HepG2 (cell line): ENCODE measurements at regions not wholly inside any gene's neighbourhood (a gene's known extent, or its start where the extent isn't known, plus 50 kb on each side); places are given as distances from the start of the nearest gene placed in this dataset.

Experiments
- ATAC-seq: fragments of 200-7000 bp; cut with Tn5 transposase; 3 replicates; pipeline ENCODE4 v1.9.1; 2020; ENCODE audit warnings: mild to moderate bottlenecking, moderate library complexity
- BruUV-seq: library from RNA; stranded (reverse); fragments of 400-500 nt; replicated peaks from 2 replicates; lab custom pipeline; 2021; lab: Mats Ljungman, UMichigan
- CTCF ChIA-PET: fragments of 300-600 bp; formaldehyde crosslinking; extraction: SDS; loops from one replicate; lab custom pipeline; 2021; ENCODE audit warnings: low total read pairs, inconsistent platforms, low intra/inter-chr PET ratio; lab: Yijun Ruan, JAX
- POLR2A ChIA-PET: fragments of 350-600 bp; sonication (Branson Sonifier 250); formaldehyde crosslinking; loops from one replicate; lab custom pipeline; 2020; ENCODE audit warnings: antibody characterized with exemption, inconsistent platforms; lab: Yijun Ruan, JAX
- DNase-seq: peaks from one replicate; pipeline ENCODE4 v3.0.0-alpha.2; 2015; ENCODE audit warnings: low spot score
- FAIRE-seq: peaks from 3 replicates; lab custom pipeline; 2011; peaks lifted over from hg19 to GRCh38; lab: Jason Lieb, UNC
- H2AFZ ChIP-seq: one replicate; pipeline ENCODE4 v1.6.1; 2011; ENCODE audit warnings: low read length, inconsistent platforms
- H3K27ac ChIP-seq: fragments of 300-600 bp; 3 replicates; pipeline ENCODE4 v1.8.0; 2011; ENCODE audit warnings: mixed run types, mild to moderate bottlenecking, mixed read lengths, low read length, inconsistent platforms; ENCODE audit not compliant: insufficient read depth; ENCODE audit errors: extremely low read length
- H3K27me3 ChIP-seq, 2 experiments: fragments of 200-600 bp in 1 of 2; 2 replicates in 1 of 2; 3 replicates in 1 of 2; pipeline versions ENCODE4 v1.6.0 to v1.8.0; 2011; ENCODE audit warnings: low read length in 2 of 2, mild to moderate bottlenecking in 2 of 2, moderate library complexity in 2 of 2, inconsistent platforms in 1 of 2; ENCODE audit not compliant: insufficient read depth in 2 of 2, control insufficient read depth in 1 of 2
- H3K36me3 ChIP-seq, 2 experiments: fragments of 200-600 bp in 1 of 2; replicated peaks in 1 of 2; 2 replicates in 1 of 2; 3 replicates in 1 of 2; pipeline versions ENCODE4 v1.5.1 to v1.8.0; 2011; ENCODE audit warnings: low read length in 2 of 2, inconsistent platforms in 1 of 2; ENCODE audit not compliant: insufficient read depth in 2 of 2, control insufficient read depth in 1 of 2
- H3K4me1 ChIP-seq: 2 replicates; pipeline ENCODE4 v1.5.1; 2012; ENCODE audit warnings: low read length, inconsistent platforms; ENCODE audit not compliant: insufficient read depth
- H3K4me2 ChIP-seq: 2 replicates; pipeline ENCODE4 v1.6.0; 2011; ENCODE audit warnings: low read depth, low read length, inconsistent platforms
- H3K4me3 ChIP-seq, 3 experiments: fragments of 200-600 bp in 1 of 3; sonication (generic), shearing (Covaris generic) in 1 of 3; replicated peaks in 1 of 3; 2 replicates each; pipeline ENCODE4 v1.5.1; 2011 to 2016; ENCODE audit warnings: low read length in 3 of 3, inconsistent platforms in 2 of 3, low read depth in 2 of 3, mild to moderate bottlenecking in 2 of 3, control low read depth in 1 of 3, mixed read lengths in 1 of 3; ENCODE audit not compliant: insufficient read depth in 1 of 3
- H3K79me2 ChIP-seq: one replicate; pipeline ENCODE4 v1.6.1; 2011; ENCODE audit warnings: low read length, inconsistent platforms; ENCODE audit not compliant: insufficient read depth
- H3K9ac ChIP-seq: 2 replicates; pipeline ENCODE4 v1.6.0; 2011; ENCODE audit warnings: mild to moderate bottlenecking, low read depth, low read length, inconsistent platforms; ENCODE audit not compliant: insufficient read depth
- H3K9me3 ChIP-seq: 2 replicates; pipeline ENCODE4 v1.5.1; 2012; ENCODE audit warnings: mild to moderate bottlenecking, low read length
- H4K20me1 ChIP-seq: 2 replicates; pipeline ENCODE4 v1.6.0; 2011; ENCODE audit warnings: inconsistent platforms, mild to moderate bottlenecking, low read length, moderate library complexity; ENCODE audit not compliant: insufficient read depth
- ESRRA ChIP-seq: sonication (generic); formaldehyde crosslinking; IDR thresholded peaks from 2 replicates; pipeline ENCODE4 v1.5.1; 2020; ENCODE audit warnings: mild to moderate bottlenecking, low read depth, missing genetic modification reagents
- FOXJ3 ChIP-seq: sonication (generic); formaldehyde crosslinking; IDR thresholded peaks from 2 replicates; pipeline ENCODE4 v1.4.0; 2020; ENCODE audit warnings: missing genetic modification reagents, mild to moderate bottlenecking, borderline replicate concordance
- IRF9 ChIP-seq: sonication (generic); formaldehyde crosslinking; IDR thresholded peaks from 2 replicates; pipeline ENCODE4 v1.8.0; 2022; ENCODE audit warnings: missing genetic modification reagents, mild to moderate bottlenecking, borderline replicate concordance
- PRDM10 ChIP-seq: sonication (generic); formaldehyde crosslinking; IDR thresholded peaks from 2 replicates; pipeline ENCODE4 v1.4.0; 2020; ENCODE audit warnings: low read depth, missing genetic modification reagents
- SIX1 ChIP-seq: sonication (generic); formaldehyde crosslinking; IDR thresholded peaks from 2 replicates; pipeline ENCODE4 v1.4.0; 2020; ENCODE audit warnings: missing genetic modification reagents, borderline replicate concordance
- ZNF10 ChIP-seq: sonication (generic); formaldehyde crosslinking; IDR thresholded peaks from 2 replicates; pipeline ENCODE4 v1.4.0; 2020; ENCODE audit warnings: mild to moderate bottlenecking, low read depth, missing genetic modification reagents, borderline replicate concordance
- ZNF496 ChIP-seq: sonication (generic); formaldehyde crosslinking; IDR thresholded peaks from 2 replicates; pipeline ENCODE4 v1.8.1; 2023; ENCODE audit warnings: mild to moderate bottlenecking, moderate library complexity, missing genetic modification reagents; ENCODE audit not compliant: insufficient replicate concordance
- ZNF556 ChIP-seq: sonication (generic); formaldehyde crosslinking; IDR thresholded peaks from 2 replicates; pipeline ENCODE4 v1.4.0; 2020; ENCODE audit warnings: mild to moderate bottlenecking, missing genetic modification reagents, borderline replicate concordance
- ZNF619 ChIP-seq: sonication (generic); formaldehyde crosslinking; IDR thresholded peaks from 2 replicates; pipeline ENCODE4 v1.4.0; 2020; ENCODE audit warnings: mild to moderate bottlenecking, missing genetic modification reagents
- ZNF768 ChIP-seq: sonication (generic); formaldehyde crosslinking; IDR thresholded peaks from 2 replicates; pipeline ENCODE4 v1.4.0; 2020; ENCODE audit warnings: missing genetic modification reagents
- WGBS: methylation state at CpG from one replicate; pipeline ENCODE4 v1.1.6; 2017; ENCODE audit warnings: low lambda C conversion rate; 5-methylcytosine and 5-hydroxymethylcytosine counted together
- in situ Hi-C: cut with HindIII; loops from 2 replicates; pipeline ENCODE4 v1.10.0; 2017; ENCODE audit warnings: low pct_unique_long_range_greater_than_20kb; ENCODE audit not compliant: extremely low pct_ligation_motif_present
- intact Hi-C: fragments of 100-400 bp; cut with micrococcal nuclease; formaldehyde crosslinking; loops from one replicate; pipeline ENCODE4 v1.10.0; 2022; ENCODE audit not compliant: unreplicated experiment
- TF ChIP-seq, protein P1 (sequence below): sonication (generic); formaldehyde crosslinking; IDR thresholded peaks from 2 replicates; pipeline ENCODE4 v1.5.0; 2020; ENCODE audit warnings: mild to moderate bottlenecking, low read depth, missing genetic modification reagents, borderline replicate concordance
- TF ChIP-seq, protein P2 (sequence below): sonication (generic); formaldehyde crosslinking; IDR thresholded peaks from 2 replicates; pipeline ENCODE4 v1.5.0; 2020; ENCODE audit warnings: mild to moderate bottlenecking, missing genetic modification reagents
- TF ChIP-seq, protein P3 (sequence below): fragments of 450-650 bp; IDR thresholded peaks from 2 replicates; pipeline ENCODE4 v1.6.1; 2017; ENCODE audit warnings: mild to moderate bottlenecking

DNA sequence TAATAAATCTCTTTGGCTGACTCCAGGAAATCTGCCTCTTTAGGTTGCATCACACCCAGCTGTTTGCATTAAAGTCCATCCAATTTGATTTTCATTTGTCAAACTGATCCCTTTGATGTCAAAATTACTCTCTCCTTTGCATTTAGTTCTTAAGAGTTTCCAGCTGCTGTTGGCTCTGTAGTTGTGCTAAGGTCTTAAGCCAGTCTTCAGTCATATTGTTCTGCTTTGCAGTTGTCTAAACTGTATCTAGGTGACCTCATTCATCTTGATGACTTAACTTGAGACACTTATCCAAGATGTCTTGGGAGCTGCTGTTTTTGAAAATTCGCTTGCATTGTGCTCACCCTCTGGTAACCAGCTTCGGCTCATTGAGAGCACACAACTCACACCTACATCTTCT lies 386.9 kb upstream of the TLE4 start:
- H3K79me2 ChIP-seq = no peaks in the 10 kb centered on the region
- no peak overlapping the region for H2AFZ ChIP-seq
- H3K4me3 ChIP-seq = no peak overlapping the region
- no peak for DNase-seq
- ATAC-seq = no peak
- H3K4me1 ChIP-seq = no peaks in the 10 kb centered on the region
- CTCF ChIA-PET = no interaction called here
- H3K9me3 ChIP-seq = no peaks in the 10 kb centered on the region
- no peaks in the 10 kb centered on the region for H3K36me3 ChIP-seq
- intact Hi-C loops (no loop called here), in situ Hi-C loops (no loop called here)
- H4K20me1 ChIP-seq = no peaks in the 10 kb centered on the region
- no peak overlapping the region for H3K9ac ChIP-seq
- POLR2A ChIA-PET = no interaction called here
- WGBS = 0% methylated on average over 2 of the region's 2 CpGs
- H3K27ac ChIP-seq = no peak overlapping the region
- H3K4me2 ChIP-seq = no peak overlapping the region
- no TSS peak for BruUV-seq
- no peaks in the 10 kb centered on the region for H3K27me3 ChIP-seq
- FAIRE-seq = no peak
- TF ChIP-seq ZNF619 (no peak), ZNF10 (CRISPR knock-in tag) (no peak), PRDM10 (no peak), ESRRA (CRISPR knock-in tag) (no peak), ZNF768 (CRISPR knock-in tag) (no peak), IRF9 (CRISPR knock-in tag) (no peak), SIX1 (CRISPR knock-in tag) (no peak), ZNF496 (CRISPR knock-in tag) (no peak), FOXJ3 (CRISPR knock-in tag) (no peak), ZNF556 (no peak)
- TF ChIP-seq, protein P1, sequence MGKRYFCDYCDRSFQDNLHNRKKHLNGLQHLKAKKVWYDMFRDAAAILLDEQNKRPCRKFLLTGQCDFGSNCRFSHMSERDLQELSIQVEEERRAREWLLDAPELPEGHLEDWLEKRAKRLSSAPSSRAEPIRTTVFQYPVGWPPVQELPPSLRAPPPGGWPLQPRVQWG (CRISPR knock-in tag) = no peak
- TF ChIP-seq, protein P2, sequence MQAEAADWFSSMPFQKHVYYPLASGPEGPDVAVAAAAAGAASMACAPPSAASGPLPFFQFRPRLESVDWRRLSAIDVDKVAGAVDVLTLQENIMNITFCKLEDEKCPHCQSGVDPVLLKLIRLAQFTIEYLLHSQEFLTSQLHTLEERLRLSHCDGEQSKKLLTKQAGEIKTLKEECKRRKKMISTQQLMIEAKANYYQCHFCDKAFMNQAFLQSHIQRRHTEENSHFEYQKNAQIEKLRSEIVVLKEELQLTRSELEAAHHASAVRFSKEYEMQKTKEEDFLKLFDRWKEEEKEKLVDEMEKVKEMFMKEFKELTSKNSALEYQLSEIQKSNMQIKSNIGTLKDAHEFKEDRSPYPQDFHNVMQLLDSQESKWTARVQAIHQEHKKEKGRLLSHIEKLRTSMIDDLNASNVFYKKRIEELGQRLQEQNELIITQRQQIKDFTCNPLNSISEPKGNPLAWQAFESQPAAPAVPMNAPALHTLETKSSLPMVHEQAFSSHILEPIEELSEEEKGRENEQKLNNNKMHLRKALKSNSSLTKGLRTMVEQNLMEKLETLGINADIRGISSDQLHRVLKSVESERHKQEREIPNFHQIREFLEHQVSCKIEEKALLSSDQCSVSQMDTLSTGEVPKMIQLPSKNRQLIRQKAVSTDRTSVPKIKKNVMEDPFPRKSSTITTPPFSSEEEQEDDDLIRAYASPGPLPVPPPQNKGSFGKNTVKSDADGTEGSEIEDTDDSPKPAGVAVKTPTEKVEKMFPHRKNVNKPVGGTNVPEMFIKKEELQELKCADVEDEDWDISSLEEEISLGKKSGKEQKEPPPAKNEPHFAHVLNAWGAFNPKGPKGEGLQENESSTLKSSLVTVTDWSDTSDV (CRISPR knock-in tag) = no peak
- TF ChIP-seq, protein P3, sequence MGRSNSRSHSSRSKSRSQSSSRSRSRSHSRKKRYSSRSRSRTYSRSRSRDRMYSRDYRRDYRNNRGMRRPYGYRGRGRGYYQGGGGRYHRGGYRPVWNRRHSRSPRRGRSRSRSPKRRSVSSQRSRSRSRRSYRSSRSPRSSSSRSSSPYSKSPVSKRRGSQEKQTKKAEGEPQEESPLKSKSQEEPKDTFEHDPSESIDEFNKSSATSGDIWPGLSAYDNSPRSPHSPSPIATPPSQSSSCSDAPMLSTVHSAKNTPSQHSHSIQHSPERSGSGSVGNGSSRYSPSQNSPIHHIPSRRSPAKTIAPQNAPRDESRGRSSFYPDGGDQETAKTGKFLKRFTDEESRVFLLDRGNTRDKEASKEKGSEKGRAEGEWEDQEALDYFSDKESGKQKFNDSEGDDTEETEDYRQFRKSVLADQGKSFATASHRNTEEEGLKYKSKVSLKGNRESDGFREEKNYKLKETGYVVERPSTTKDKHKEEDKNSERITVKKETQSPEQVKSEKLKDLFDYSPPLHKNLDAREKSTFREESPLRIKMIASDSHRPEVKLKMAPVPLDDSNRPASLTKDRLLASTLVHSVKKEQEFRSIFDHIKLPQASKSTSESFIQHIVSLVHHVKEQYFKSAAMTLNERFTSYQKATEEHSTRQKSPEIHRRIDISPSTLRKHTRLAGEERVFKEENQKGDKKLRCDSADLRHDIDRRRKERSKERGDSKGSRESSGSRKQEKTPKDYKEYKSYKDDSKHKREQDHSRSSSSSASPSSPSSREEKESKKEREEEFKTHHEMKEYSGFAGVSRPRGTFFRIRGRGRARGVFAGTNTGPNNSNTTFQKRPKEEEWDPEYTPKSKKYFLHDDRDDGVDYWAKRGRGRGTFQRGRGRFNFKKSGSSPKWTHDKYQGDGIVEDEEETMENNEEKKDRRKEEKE = no peak
